ENCODE measurements at regions not wholly inside any gene's neighbourhood (a gene's known extent, or its start where the extent isn't known, plus 50 kb on each side); places are given as distances from the start of the nearest gene placed in this dataset.
"Not testable (repeated sequence)": the region's sequence is repeated elsewhere in the genome, so short reads cannot be mapped to it uniquely, and the experiment has no call there.

DNA sequence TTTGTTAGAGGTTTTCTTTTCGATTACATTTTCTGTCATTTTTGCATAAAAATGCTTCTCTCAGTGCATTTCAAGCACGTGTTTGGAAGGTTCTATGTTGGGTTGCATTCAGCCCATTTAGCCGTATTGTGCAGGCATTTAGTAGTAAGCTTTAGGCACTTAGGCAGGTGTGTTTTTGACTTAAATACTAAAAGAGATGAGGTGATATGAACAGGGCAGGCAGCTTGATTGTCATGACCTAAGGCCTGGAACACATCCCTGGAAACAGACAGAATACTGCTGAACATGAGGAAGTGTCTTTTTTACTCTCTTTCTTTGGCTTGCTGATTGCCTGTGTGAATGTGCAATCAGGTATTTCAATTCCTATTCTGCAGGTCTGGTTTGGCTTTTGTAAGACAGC is 610.5 kb upstream of the MAN1A1 start:
- DNase-seq (ENCODE audit: low read depth) = no peak

DNA sequence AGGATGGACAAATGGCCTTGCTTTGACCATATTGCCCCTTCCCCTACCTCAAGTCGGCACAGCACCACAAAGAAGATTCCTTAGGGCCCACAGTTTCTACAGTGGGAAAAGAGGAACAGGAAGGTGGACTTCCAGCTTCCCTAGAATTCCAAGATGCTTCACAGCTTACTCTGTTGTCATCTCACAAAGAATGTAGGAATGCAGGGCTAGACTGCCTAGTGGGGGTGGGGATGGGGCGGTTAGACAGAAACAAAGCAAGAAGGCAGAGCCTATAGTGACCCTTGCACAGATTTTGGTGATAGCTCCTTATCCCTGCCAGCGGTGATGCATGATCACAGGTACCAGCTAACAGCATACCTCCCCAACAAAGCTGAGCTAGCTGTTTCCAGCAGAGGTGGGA is 607.6 kb upstream of the MAN1A1 start:
- no peak for DNase-seq (ENCODE audit: low read depth)

DNA sequence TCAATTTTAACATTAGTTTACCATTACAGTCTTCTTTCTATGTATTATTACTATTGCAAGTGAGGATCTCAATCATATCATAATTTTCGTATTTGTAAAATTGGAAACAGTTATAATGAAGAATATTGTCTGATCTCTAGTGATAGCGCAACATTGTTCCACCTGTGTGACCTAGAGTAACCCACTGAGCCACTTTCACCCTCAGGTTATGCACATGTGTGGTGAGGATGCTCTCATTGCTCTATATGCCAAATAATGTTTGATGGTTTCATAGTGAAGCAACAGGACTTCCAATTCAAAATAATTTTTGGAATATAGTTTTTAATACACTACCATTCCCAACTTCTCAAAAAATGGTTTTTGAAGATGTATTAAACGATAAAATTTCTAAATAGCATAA is 603.1 kb upstream of the MAN1A1 start:
- DNase-seq (ENCODE audit: low read depth) = no peak

DNA sequence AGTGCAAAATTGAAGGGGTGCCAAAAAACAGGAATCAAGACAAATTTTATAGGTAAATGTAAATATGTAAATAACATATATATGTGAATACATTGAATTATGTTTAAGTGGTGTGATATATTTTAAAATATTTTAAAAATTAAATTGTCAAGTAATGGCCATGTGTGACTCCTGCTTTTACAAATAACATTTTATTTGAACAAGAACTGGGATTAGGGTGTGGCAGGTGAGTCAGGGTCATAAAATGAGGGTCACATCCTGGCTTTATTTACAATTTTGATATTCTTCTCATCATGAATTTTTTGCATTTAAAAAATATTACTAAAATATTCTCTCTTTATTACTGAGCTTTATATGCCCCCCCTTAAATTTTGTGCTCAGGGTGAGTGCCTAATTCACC is 601.1 kb upstream of the MAN1A1 start:
- no peak for DNase-seq (ENCODE audit: low read depth)

DNA sequence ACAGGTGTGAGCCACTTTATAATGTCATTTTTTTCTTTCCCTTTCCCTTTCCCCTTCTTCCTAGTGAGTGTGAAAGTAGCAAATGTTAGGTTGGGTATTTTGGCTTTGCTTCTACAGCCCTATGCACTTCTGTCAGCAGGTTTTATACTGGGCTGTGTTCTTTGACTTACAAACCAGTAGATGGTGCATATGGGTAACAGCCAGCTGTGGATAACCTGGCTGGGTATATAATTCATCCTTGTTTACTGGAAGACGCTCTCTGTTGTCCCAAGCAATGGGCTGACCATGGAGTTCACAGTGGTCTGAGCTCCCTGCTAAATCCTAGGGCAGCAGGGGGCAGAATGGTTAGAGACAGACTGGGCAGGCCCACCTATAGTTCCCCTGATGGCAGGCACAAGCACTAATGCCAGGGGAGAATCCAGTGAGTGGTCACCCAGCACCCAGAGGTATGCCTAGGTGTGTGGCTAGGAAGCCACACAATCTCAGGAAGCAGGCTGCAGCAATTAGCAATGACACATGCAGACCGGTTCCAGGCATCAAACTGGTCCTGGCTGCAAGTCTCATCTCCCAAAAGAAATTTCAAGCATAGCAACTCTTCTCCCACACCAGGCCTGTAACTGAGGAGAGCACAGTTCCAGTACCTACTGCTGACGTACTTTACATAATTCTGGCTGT is 592.7 kb upstream of the MAN1A1 start:
- no peak for DNase-seq (ENCODE audit: low read depth)

DNA sequence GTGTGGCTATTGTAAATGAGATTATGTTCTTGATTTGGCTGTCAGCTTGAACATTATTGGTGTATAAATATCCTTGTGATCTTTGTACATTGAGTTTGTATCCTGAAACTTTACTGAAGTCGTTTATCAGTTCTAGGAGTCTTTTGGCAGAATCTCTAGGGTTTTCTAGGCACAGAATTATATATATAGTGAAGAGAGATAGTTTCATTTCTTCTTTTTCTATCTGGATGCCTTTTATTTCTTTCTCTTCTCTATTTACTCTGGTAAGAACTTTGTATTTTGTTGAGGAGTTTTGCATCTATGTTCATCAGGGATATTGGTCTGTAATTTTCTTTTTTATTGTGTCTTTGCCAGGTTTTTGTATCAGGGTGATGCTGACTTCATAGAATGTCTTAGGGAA is 589.2 kb upstream of the MAN1A1 start:
- no peak for DNase-seq (ENCODE audit: low read depth)

DNA sequence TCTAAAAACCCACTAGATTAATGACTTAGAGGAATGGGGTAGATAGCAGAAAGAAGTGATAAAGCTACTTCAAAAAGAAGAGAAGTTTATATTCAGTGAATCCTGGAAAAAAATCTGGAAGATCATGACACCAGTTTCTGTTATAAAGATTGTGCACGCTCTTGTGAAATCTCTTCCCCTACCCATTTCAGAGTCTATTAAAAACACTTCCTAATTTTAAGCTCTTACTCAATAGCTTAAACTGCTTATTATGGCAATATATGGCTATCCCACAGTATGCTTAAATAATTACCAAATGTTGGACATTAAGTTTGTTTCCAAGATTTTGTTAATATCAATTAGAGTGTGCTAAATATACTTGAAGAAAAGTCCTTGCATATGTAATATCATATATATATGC is 585.3 kb upstream of the MAN1A1 start:
- no peak for DNase-seq (ENCODE audit: low read depth)

DNA sequence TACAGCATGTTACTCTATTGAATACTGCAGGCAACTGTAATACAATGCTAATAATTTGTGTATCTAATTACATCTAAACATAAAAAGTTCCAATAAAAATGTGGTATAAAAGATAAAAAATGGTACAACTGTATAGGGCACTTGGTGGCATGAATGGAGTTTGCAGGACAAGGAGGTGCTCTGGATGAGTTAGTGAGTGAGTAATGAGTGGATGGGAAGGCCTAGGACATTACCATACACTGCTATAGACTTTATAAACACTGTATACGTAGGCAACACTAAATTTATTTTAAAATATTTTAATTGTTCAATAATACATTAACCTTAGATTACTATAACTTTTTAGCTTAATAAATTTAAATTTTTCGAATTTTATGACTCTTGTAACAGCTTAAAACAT is 579.6 kb upstream of the MAN1A1 start:
- no peak for DNase-seq (ENCODE audit: low read depth)

DNA sequence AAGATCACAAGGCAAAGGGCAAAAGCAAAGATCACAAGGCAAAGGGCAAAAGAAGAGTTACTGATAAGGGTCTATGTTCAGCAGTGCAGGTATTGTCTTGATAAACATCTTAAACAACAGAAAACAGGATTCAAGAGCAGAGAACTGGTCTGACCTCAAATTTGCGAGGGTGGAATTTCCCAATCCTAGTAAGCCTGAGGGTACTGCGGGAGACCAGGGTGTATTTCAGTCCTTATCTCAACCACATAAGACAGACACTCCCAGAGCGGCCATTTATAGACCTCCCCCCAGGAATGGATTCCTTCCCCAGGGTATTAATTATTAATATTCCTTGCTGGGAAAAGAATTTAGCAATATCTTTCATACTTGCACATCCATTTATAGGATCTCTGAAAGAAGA is 575.3 kb upstream of the MAN1A1 start:
- DNase-seq (ENCODE audit: low read depth) = not testable (repeated sequence)

DNA sequence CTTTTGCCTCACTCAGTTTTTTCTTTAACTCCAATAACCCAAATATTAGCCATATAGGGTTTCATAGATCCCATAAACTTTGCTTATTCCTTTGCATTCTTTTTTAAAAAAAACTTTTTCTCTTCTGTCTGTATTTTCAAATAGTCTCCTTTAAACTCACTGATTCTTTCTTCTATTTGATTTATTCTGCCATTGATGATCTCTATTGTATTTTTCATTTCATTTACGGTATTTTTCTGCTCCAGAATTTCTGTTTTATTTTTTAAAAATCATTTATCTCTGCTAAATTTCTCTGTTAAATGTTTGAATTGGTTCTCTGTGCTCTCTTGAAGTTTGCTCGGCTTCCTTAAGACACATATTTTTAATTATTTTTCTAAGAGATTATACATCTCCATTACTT is 573.3 kb upstream of the MAN1A1 start:
- no peak for DNase-seq (ENCODE audit: low read depth)

DNA sequence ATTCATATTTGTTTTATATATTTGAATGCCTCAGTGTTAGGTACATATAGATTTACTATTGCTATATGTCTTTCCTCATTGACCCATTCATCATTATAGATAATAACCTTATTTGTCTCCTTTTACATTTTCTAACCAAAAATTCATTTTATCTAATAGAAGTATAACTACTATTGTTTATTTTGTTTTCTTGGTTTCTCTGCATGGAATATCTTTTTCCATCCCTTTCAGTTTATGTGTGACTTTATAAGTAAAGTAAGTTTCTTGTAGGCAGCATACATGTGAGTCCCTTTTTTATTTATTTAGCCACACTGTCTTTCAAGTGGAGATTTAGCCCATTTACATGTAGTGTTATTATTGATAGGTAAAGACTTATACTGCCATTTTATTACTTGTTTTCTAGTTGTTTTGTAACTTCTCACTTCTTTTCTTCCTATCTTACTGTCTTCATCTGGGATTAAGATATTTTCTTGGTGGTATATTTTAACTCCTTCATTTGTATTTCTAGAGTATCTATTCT is 572.0 kb upstream of the MAN1A1 start:
- DNase-seq (ENCODE audit: low read depth) = no peak

DNA sequence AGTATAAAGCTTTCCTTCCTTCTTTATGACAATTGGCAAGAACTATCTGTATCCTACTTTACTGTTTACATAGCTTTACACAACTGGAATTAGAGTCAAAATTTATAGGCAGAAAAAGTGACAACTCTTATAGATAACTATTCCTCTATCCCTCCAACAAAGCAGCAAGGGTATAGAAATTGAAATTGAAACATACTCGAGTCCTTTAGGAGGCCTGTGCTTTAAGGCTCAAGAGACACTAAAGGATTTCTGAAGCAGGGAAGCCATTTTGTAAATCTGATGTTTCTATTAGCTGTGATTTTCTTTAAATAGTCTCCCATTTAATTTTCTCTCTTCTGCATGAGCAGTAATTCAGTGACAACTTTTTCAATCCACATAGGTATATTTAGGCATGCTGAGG is 567.6 kb upstream of the MAN1A1 start:
- no peak for DNase-seq (ENCODE audit: low read depth)

DNA sequence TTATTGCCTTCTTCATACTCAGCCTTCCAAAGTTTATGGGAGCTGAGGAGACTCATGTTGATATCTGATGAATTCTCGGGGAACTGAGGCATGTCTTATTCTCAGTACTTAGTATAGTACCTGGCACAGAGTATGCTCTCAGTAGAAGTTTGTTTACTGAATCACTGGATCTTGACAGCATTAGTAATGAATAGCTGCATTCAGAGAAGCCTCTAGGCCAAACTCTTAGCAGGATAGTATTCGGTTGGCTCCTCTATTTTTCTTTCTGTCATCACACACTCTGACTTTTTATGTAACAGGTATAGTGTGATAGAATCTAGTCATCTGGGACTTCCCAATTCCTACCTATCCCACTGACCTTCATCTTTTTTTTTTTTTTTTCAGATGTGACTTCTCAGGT is 566.4 kb upstream of the MAN1A1 start:
- DNase-seq (ENCODE audit: low read depth) = no peak

DNA sequence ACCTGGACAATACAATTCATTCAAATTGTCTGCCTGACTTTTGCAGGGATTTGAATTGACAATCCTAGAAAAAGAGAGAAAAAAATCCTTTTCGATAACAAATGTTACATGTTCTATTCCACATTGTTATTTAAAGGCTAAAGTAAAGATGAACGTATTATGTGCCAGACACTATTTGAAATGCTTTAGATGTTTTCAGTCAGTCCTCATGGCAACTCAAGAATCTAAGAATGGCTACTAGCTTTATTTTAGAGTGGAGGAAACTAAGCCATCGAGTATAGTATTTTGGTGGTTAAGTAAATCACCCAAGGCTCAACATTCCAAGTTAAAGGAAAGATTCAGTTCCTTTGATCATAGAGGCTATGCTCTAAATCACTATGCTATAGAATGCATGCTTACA is 558.6 kb upstream of the MAN1A1 start:
- DNase-seq (ENCODE audit: low read depth) = no peak

DNA sequence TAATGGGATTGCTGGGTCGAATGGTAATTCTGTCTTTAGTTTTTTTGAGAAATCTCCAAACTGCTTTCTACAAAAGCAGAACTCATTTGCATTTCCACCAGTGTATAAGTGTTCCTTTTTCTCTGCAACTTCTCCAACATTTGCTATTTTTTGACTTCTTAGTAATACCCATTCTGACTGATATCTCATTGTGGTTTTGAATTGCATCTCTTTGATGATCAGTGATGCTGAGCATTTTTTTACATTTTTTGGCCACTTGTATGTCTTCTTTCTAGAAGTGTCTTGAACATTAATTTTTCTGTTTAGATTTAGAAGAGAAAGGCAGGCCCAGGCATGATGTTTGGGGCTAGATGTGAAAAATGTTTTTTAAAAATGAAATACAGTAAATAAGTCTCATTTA is 553.1 kb upstream of the MAN1A1 start:
- no peak for DNase-seq (ENCODE audit: low read depth)

DNA sequence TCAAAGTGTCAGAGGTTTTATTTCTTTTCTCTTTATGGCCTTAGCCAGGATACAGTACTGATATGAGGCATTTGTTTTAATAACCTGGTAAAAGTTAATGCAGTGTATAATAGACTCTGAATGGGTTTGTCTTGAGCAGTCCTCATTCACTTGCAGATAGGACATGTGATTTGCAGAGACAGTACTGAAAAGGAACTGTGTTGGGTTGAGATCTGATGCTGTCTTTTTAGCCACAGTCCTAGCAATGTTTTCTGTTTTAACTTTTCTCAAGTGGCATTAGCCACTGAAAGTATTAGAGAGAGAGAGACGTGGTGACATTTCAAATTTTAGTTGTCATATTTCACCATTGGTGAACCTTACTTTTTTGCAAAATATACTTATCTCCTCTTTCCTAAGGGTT is 547.2 kb upstream of the MAN1A1 start:
- no peak for DNase-seq (ENCODE audit: low read depth)

DNA sequence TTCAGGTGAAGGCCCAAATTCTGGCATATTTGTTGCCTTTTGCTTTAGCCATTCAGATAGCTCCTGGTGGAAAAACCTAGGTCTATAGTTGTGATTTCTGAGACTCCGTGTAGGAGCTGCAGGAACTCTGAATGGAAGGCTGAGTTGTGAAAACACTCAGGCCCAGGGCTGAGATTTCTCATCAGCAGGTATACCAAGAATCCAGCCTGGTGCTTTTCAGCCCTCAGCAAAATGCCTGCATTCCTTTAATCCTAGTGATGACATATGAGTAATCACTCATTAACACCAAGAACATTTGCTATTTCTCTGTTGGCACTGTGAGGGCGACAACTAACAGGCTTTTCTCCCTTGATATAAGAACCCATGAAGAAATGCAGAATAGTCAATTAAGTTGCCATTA is 546.1 kb upstream of the MAN1A1 start:
- no peak for DNase-seq (ENCODE audit: low read depth)

DNA sequence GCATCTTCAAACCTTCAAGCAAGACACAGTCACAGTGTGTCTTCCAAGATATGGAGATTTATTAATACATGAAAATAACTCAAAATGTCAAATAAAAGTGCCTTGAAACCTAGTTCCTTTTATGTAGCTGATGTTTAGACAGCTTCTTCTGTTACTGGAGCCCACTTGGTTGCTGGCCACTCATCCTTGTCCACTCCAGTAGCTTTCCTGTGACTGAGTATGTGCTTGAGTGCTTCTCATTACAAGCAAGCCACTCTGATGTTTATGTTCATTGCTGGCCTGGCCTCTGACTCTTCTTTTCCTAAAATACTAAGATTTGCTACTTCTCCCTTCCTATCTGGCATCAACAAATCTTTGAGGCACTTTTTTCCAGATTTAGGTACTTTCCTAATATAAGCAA is 545.2 kb upstream of the MAN1A1 start:
- no peak for DNase-seq (ENCODE audit: low read depth)

DNA sequence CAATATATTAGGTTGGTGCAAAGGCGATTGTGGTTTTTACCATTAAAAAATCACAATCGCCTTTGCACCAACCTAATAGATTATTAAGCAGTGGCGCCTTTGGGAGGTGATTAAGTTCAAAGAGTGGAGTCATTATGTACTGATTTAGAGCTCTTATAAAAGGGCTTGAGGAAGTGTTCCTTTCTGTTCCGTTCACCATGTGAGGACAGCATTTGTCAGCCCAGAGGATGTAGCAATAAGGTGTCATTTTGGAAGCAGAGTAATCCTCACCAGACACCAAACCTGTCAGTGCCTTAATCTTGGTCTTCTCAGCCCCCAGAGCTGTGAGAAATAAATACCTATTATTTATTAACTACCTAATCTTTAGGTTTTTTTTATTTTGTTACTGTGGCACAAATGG is 542.1 kb upstream of the MAN1A1 start:
- no peak for DNase-seq (ENCODE audit: low read depth)

DNA sequence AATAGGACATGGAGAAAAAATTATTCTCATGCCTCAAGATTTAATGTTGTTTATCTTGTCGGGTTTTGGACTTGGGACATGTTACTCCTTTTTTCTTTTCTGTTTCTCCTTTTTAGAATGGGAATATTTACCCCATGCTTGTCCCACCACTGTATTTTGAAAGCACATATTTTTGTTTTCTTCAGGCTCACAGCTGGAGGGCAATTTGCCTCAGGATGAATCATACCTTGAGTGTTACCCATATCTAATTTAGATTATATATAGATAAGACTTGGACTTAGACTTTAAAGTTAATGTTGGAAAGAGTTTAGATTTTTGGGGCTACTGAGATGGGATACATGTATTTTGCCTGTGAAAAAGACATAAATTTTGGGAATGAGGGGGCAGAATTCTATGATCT is 541.6 kb upstream of the MAN1A1 start:
- no peak for DNase-seq (ENCODE audit: low read depth)

DNA sequence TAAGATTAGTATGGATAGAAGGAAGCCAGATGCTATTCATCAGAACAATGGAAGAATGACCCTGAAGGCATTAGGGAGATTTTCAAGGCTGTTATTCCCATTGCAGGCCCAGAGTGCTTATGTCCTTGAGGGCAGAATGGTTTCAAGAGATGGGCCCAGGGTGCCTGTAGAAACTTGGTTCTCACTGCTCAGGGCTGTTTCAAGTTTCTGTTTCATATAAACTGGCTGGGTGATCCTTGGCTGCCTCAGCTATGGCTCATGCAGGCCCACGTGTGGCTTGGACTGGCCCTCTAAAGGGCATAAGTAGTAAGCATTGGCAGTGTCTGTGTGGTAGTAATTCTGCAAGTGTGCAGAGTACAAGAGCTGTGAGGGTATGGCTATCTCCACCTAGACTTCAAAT is 540.9 kb upstream of the MAN1A1 start:
- DNase-seq (ENCODE audit: low read depth) = no peak

DNA sequence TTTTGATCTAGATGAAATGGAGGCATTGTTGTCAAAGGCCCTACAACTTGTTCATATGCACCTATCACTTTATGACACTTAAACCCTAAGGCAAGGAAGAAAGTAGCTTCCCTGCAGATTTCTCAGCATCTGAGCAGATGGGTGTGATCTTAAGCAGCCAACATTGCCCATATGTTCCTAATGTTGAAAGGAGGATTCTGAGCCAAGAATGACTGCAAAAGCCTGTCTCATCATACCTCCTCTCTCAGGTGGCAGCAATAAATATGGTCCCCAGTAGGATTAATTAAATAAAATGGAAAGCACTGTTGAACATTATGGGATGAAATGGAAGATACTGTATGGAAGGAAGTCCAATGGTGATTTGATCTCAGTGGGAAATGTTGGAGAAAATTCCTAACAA is 538.1 kb upstream of the MAN1A1 start:
- DNase-seq (ENCODE audit: low read depth) = no peak

DNA sequence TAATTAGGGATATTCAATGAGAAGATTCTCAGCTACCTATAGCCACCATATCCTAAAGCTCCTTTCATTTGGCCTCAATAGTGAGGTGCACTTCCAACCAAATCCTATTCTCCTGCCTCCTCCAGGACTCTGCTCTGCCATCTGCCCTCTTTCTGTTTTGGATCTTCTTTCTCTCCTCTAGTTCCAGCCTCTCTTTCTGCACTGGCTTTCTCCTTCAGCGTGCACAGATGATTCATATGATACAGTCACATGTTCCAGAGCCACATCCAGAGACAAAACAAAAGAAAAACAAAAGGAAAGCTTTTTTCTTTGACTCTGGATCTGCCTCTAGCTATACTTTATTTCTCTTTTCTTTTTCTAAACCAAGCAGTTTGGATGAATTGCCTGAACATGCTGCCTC is 531.9 kb upstream of the MAN1A1 start:
- no peak for DNase-seq (ENCODE audit: low read depth)

DNA sequence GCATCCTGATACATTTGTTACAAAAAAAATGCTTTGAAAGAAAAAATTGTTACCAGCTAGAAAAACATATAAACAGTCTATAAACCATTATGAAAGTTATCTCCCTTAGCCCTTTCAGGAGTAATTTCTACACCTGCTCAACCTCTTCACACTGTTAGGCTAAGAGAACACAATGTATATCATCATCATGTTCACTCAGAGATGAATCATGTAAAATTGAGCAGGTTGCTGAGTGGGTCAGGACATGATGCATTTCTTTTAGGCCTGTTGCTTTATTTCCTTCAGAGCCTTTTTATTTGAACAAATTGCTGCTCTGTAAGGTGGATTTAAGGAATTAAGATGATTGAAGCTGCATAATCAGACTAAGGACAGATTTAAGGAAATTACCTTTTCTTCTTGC is 531.3 kb upstream of the MAN1A1 start:
- no peak for DNase-seq (ENCODE audit: low read depth)

DNA sequence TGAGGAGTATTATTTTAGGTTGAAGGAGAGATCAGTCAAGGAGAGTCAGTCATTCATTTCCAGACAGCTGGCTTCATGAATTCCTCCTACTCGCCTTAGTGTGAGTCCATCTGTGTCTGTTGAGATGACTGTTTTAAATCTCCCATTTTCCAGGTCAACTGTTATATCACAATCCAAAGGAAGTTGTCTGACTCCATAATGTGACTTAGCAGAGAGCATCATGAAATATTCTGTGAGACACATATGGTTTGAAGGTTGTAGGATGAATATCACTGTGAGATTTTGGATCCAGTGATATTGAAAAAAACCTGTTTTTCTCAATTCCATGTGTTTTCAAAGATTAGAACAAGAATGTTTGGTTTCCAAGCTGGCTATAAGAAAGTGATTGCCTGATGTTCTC is 530.2 kb upstream of the MAN1A1 start:
- no peak for DNase-seq (ENCODE audit: low read depth)

Data from HS-27A (cell line).